Left lung (tissue), 4 donors: ENCODE measurements at regions not wholly inside any gene's neighbourhood (a gene's known extent, or its start where the extent isn't known, plus 50 kb on each side); places are given as distances from the start of the nearest gene placed in this dataset.
"Not testable (repeated sequence)": the region's sequence is repeated elsewhere in the genome, so short reads cannot be mapped to it uniquely, and the experiment has no call there.

Experiments
- ATAC-seq: fragments of 200-7000 bp; cut with Tn5 transposase; one replicate; pipeline ENCODE4 v1.9.1; 2020; ENCODE audit warnings: moderate library complexity
- DNase-seq, 4 donors: peaks; one replicate each; pipeline ENCODE4 v3.0.0-alpha.2; 2013 to 2020
- H3K27ac ChIP-seq, 2 donors: fragments of 200-600 bp; sonication (generic) in 1 of 2; one replicate each; pipeline versions ENCODE4 v1.5.0 to v1.8.0; 2020 to 2021
- H3K27me3 ChIP-seq, 2 donors: fragments of 200-600 bp; sonication (generic) in 1 of 2; one replicate each; pipeline versions ENCODE4 v1.5.0 to v1.8.0; 2020 to 2021
- H3K36me3 ChIP-seq, 2 donors: fragments of 200-600 bp; sonication (generic) in 1 of 2; one replicate each; pipeline versions ENCODE4 v1.5.0 to v1.8.0; 2020 to 2021
- H3K4me1 ChIP-seq, 2 donors: fragments of 200-600 bp; one replicate each; pipeline ENCODE4 v1.8.0; 2021
- H3K4me3 ChIP-seq, 2 donors: fragments of 200-600 bp; sonication (generic) in 1 of 2; one replicate each; pipeline versions ENCODE4 v1.5.0 to v1.8.0; 2020 to 2021; ENCODE audit warnings: mild to moderate bottlenecking in 1 of 2
- H3K9me3 ChIP-seq, 2 donors: fragments of 200-600 bp; sonication (generic) in 1 of 2; one replicate each; pipeline versions ENCODE4 v1.5.0 to v1.8.0; 2020 to 2021
- CTCF ChIP-seq, 2 donors: fragments of 200-600 bp; sonication (generic) in 1 of 2; IDR thresholded peaks; one replicate each; pipeline versions ENCODE4 v1.5.0 to v1.8.0; 2021; ENCODE audit warnings: antibody characterized with exemption in 2 of 2
- intact Hi-C, 2 donors: fragments of 100-400 bp; cut with DNase I; formaldehyde crosslinking; loops; one replicate each; pipeline versions ENCODE4 v1.11.2 to v1.14.2; 2022
- donor health status: DM: no; HTN: yes; CAD: no.
- donor health status: DM: no; HTN: no; CAD: no.

GRCh38 chr16:26454102-26454501 lies 612.6 kb upstream of the C16orf82 start:
- no peak for ATAC-seq
- no peaks in the 10 kb centered on the region for H3K27me3 ChIP-seq
- intact Hi-C loops, result no loop called here

GRCh38 chr16:26456074-26456473 lies 610.7 kb upstream of the C16orf82 start:
- Histone ChIP-seq H3K4me1 (no peaks in the 10 kb centered on the region), H3K9me3 (peaks cover 0 to 2% of the 10 kb centered on the region in 2 donors), H3K4me3 (no peak overlapping the region), H3K36me3 (no peaks in the 10 kb centered on the region), H3K27me3 (no peaks in the 10 kb centered on the region), H3K27ac (no peak overlapping the region)
- TF ChIP-seq CTCF (IDR thresholded peaks at IDR 0.05), result no peak
- no peak for DNase-seq
- ATAC-seq, result no peak
- intact Hi-C loops, result no loop called here

More at GRCh38 chr16:26454102-26454501, 612.6 kb upstream of the C16orf82 start:
- H3K27ac ChIP-seq, result no peak overlapping the region
- H3K36me3 ChIP-seq, result no peaks in the 10 kb centered on the region
- no peaks in the 10 kb centered on the region for H3K4me1 ChIP-seq
- no peak for DNase-seq
- TF ChIP-seq CTCF (IDR thresholded peaks at IDR 0.05), result no peak
- H3K4me3 ChIP-seq, result no peak overlapping the region
- H3K9me3 ChIP-seq, result peaks cover 0 to 2% of the 10 kb centered on the region in 2 donors

GRCh38 chr16:26457095-26457494 lies 609.6 kb upstream of the C16orf82 start:
- intact Hi-C loops, result no loop called here
- Histone ChIP-seq H3K27ac (no peak overlapping the region), H3K27me3 (no peaks in the 10 kb centered on the region), H3K4me3 (no peak overlapping the region), H3K4me1 (no peaks in the 10 kb centered on the region), H3K36me3 (no peaks in the 10 kb centered on the region), H3K9me3 (peaks cover 0 to 2% of the 10 kb centered on the region in 2 donors)
- no peak for ATAC-seq
- no peak for DNase-seq
- TF ChIP-seq CTCF (IDR thresholded peaks at IDR 0.05), result no peak

- ATAC-seq, result no peak
- Histone ChIP-seq H3K4me3 (no peak overlapping the region), H3K27ac (no peak overlapping the region), H3K9me3 (peaks cover 0 to 2% of the 10 kb centered on the region in 2 donors), H3K4me1 (no peaks in the 10 kb centered on the region), H3K27me3 (no peaks in the 10 kb centered on the region), H3K36me3 (no peaks in the 10 kb centered on the region)
- no peak for TF ChIP-seq CTCF (IDR thresholded peaks at IDR 0.05)
- intact Hi-C loops, result no loop called here
- no peak for DNase-seq
These were observed 608.8 kb upstream of the C16orf82 start for GRCh38 chr16:26457882-26458281.

- Histone ChIP-seq H3K4me3 (no peak overlapping the region), H3K27me3 (no peaks in the 10 kb centered on the region), H3K36me3 (no peaks in the 10 kb centered on the region), H3K4me1 (no peaks in the 10 kb centered on the region), H3K27ac (no peak overlapping the region), H3K9me3 (no peaks in the 10 kb centered on the region)
- DNase-seq, result no peak
- ATAC-seq, result no peak
- no peak for TF ChIP-seq CTCF (IDR thresholded peaks at IDR 0.05)
- intact Hi-C loops, result no loop called here
These were observed 602.0 kb upstream of the C16orf82 start for GRCh38 chr16:26464576-26465266.

GRCh38 chr16:26474405-26474804 lies 592.3 kb upstream of the C16orf82 start:
- H3K4me3 ChIP-seq, H3K4me1 ChIP-seq, ATAC-seq, H3K27me3 ChIP-seq, H3K36me3 ChIP-seq, H3K27ac ChIP-seq, intact Hi-C loops, DNase-seq: not testable (repeated sequence)
- peaks cover 0 to 17% of the 10 kb centered on the region in 2 donors for H3K9me3 ChIP-seq
